Mucosa of gallbladder (tissue), 1 donor: ENCODE measurements at regions not wholly inside any gene's neighbourhood (a gene's known extent, or its start where the extent isn't known, plus 50 kb on each side); places are given as distances from the start of the nearest gene placed in this dataset.
"Not testable (repeated sequence)": the region's sequence is repeated elsewhere in the genome, so short reads cannot be mapped to it uniquely, and the experiment has no call there.

Experiments used
- DNase-seq: peaks from one replicate; pipeline ENCODE4 v3.0.0-alpha.2; 2020; ENCODE audit warnings: low spot score
- donor health status: DM: no; HTN: no; CAD: no.

DNA sequence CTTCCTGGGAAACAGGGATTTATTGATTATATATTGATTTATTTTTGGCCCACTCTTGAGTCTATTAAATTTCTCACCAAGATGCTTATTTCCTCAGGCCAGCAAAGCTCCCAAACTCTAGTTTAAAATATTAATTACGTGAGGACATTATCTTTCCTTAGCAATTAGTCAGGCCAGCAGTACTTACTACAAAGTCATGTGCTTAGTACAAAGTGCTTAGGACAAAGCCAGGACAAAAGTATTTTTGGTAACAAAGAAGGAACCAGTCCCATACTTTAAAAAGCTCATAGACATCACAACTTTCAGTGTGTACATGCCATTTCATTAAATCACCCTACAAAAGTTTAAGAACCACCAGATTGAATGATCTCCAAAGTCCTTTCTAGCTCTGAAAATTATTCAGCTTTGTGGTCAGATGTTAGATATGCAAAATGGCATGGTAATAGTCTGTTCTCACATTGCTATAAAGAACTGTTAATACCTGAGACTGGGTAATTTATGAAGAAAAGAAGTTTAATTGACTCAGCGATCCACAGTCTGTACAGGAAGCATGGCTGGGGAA is 94.7 kb upstream of the PWP1 start:
- no peak for DNase-seq

DNA sequence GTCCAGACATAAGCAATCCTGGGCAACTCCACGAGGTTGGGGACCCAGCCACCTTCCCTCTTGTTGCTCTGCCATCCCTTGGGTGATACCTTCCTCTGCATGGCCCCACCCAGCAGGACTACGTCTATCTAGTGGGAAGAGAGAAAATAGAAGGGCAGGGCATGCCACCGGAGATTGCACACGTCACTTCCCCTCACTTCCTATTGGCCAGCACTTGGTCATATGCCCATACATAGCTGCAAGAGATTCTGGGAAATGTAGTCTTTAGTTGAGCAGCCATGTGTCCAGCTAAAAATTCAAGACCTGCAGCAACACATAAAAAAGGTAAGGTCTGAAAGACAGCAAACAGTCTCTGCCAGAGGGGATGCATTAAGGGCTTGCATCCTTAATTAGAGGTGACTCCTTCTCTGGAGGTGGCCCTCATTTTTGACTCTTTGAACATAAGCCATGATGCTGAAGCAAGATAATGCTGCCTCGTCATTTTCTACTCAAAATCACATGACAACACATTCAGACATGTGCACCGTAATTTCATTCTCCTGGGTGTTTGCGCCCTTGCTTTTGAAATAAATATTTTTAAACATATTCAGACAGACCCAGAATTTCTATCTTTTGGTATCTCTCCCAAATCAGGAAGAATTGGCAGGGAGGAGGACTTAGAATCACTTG is 91.8 kb upstream of the PWP1 start:
- DNase-seq = no peak

DNA sequence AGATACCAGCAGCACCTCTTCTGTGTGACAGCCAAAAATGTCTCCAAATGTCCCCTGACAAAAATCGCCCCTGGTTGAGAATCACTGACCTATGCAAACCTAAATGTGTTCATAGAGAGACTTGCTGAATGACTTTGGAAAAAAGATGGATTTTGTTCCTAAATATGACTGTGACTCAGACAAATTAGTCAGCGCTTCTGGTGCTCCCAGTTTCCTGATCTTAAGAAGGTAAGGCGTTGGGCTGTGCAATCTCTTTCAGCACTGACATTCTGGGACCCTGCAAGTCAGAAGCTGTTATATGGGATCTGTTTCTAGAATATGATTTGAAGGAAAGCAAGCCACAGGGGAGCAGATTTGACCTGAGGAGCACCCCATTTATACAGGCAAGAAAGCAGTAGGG is 90.6 kb upstream of the PWP1 start:
- no peak for DNase-seq

DNA sequence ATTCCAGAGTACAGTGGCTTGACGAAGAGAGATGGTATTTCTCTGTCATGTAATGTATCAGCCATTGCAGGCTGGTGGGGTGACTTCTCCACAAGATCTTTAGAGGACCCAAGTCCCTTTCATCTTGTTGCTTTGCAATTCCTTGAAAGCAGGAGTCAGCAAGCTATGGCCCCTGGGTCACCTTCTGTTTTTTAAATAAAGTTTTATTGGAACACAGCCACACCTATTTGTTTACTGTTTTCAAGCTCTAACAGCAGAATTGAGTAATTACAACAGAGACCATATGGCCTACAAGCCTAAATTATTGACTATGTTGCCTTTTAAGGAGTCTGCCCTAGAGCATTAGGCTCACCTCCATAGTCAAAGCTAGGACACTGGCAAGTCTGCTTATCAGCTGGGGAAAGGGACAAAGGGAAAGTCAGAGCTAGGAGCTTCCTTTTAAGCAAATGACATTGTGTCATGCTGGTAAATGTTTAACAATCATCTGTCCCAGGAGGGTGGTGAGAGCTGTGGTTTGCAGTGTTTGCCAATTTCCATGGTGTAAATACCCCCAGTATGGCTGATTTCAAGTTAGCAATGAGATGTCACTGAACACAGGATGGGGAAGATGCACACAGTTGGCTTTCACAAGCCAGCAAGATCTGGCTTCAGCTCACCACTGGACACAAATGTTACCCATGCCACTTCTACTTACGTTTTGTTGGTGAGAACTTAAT is 87.7 kb upstream of the PWP1 start:
- no peak for DNase-seq

DNA sequence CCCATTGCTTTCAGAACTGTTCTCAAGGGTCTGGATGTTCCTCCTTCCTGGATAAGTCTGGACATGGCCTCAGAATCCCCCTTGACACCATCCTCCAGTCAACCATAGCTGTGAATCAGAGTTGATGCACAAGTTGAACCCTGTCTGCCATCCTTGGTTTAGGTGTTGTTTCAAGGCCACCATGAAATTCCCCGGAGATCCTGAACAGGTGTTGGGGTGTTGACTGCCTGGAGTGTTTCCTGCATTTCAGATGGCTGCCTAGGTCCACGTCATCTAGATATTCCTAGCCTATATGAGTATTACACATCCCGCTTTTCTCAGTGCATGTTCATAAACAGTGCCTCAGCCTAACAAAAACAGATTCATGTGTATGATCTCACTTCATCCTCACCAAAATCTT is 86.7 kb upstream of the PWP1 start:
- DNase-seq = no peak

DNA sequence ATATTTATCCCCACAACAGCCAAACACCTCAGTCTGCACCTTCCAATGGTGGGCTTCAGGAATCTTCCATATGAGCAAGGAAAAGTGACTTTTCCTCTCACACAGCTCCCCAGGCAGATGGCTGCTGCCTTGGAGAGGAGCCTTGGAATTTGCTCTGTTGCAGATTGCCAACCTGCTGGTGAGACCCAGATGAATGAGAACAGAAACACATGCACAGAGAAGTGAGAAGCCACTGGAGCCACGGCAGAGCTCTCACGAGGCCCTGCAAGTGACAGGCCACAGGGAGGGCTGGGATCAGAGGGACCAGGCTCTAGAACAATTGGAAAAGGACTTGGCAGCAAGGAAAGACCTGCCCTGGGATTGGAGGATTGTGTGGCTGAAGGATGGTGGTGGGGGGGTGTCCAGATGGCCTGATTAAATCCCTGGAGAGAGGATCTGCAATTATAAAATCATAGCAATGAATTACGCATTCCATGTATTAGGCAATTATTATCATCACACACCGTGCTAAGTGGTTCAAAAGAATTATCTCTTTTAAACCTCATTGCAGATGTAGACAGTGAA is 84.9 kb upstream of the PWP1 start:
- no peak for DNase-seq

DNA sequence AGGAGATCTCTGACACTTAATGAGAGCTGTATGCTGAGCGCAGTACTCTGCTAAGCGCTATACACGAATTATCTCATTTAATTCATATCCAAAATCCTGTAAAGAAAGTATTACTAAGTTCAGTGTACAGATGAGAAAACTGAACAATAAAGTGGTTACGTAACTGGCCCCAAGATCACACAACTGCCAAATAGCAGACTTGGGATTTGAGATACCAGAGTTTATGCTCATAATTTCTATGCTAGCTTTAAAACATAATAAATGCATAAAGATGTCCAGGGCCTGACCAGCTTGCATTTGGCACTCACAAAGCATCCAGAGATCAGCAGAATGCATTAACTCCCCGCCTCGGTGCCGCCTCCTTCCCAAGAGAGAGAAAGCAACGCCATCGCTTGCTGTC is 83.2 kb upstream of the PWP1 start:
- no peak for DNase-seq

DNA sequence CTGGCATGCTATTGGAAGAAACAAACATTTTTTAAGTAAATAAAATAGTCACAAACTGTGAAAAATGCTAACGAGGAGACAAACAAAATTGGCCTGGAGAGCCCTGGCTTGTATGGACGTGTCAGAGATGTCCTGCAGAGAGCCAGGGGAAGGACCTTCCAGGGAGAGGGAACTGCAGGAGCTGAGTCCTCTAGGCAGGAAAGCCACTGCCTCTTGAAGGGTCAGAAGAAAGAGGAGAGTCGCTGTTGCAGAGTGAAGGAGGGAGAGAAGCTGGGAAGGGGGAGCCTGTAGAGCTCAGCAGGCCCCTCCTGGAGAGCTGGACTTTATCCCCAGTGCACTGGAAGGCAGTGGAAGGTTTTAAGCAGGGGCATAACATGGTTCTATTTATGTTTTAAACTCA is 80.3 kb upstream of the PWP1 start:
- DNase-seq = no peak

DNA sequence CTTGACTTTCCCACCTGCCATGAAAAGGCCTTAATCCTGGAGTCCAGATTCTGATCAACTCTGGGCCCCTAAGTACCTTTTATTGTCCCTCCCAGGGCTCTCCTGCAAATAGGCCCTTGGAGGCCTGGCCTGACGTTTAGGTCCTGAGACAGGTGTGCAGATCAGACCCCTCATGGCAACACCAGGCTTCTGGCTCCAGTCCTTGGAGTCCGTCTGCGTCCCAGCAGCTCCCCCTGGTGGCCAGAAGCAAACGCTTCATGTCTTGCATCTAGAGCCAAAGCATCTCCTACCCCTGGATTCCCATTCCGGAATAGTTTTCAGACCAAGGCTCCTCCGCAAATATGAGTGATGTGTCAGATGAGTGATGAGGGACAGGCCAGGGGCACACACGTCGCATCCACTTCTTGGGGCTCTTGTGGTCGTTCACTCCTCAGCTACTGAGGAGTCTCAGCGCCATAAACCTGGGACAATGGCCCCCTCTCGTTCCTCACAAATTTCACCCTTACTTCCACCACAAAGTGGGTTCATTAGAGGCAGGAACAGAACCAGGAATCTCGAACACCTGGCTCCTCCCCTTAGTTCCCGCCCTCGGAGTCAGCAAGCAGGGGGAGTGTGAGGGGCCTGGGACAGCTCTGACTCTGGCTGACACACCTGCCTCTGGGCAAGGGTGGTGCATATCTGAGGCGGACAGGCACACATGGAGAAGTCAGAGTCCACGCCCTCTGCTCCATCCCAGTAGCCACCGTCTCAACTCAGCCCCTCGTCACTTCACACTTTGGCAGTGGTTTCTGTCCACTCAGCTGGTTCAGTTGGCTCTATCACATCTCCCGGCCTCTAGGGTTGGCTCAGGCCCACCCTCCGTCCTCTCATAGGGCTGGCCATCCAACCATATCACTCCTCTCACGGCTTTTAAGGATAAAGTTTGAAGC is 77.9 kb upstream of the PWP1 start:
- peak; percentile 78 for DNase-seq

DNA sequence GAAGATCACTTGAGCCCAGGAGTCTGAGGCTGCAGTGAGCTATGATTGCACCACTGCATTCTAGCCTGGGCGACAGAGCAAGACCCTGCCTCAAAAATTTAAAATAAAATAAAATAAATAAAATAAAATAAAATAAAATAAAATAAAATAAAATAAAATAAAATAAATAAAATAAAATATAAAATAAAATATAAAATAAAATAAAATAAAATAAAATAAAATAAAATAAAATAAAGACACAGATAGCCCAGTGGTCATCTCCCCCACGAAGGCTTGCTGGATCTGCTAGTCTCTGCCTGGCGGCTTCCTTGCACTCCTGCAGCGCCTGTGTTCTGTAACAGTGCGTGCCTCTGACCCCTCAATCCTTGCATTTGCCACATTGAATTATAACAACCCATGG is 76.8 kb upstream of the PWP1 start:
- DNase-seq = not testable (repeated sequence)

DNA sequence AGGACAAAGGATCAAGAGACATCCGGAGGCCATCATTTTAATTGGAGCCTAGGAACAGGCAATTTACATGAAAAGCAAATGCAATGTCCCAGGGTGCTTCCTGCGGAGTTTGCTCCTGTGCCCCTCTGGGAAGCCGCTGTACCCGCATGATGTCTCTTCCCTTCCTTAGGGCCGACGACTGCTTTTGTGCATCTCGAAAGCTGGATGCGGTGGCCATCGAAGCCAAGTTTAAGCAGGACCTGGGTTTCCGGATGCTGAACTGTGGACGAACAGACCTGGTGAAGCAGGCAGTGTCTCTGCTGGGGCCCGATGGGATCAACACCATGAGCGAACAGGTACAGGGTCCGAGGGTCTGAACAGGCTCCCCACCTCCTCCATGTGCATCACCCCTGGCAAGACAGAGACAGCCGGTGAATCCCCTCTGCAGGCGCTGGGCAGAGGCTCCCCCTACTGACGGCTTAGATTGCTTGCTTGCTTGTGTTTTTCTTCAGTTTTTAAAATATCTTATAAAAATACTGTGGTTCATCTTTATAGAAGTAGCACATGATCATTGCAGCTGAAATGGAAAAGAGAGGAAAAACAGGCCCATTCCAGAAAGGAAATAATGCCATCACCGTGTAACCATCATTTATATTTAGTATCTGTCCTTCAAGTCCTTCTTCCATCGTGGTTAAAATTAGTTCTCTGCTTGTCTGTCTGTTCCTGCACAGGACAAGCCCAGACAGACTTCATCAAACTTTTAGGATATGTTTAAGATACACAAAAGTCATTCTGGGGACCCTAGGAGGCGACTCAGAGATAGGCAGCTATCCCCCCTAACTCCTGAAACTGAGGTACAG is 75.4 kb upstream of the PWP1 start:
- no peak for DNase-seq

DNA sequence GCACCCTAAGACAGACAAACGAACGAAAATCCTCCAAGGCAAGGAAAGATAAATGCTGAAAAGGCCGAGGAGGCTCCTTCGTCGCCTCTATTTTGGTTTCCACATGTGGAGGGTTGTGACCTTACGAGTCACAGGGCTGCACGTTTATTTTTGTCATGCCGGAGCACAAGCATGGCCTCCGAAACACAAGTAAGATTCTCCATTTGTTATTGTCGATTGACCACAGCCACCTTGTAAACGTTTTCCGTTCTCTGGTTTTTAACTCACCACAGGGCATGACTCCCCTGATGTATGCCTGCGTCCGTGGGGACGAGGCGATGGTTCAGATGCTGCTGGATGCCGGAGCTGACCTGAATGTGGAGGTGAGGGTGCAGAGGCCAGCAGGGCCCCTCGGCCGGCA is 73.1 kb upstream of the PWP1 start:
- no peak for DNase-seq

DNA sequence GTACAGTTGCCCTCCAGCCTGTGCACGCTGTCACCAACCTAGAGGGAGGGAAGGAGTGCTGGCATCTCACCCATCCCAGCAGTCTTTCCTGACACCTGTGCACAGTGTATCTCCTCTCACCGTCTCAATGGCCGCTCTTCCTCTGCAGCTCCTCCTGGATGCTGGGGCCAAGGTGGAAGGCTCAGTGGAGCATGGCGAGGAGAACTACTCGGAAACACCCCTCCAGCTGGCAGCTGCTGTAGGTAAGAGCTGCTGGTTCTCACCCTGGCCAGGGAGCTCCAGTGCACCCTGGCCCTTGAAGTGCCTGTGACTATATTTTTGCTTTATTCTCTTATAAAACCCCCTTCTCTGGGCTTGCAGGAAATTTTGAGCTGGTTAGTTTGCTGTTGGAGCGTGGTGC is 68.7 kb upstream of the PWP1 start:
- DNase-seq = no peak

DNA sequence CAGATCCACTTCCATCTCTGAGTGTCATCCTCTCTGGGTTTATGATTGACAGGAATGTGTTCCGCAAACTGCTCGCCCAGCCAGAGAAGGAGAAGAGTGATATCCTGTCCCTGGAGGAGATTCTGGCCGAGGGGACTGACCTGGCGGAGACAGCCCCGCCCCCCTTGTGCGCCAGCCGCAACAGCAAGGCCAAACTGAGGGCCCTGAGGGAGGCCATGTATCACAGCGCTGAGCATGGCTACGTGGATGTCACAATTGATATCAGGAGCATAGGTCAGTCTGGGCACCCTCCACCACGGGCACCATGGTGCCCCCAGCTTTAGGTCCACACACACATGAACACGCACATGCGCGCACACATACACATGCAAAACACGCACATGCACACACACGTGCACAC is 67.5 kb upstream of the PWP1 start:
- DNase-seq = no peak

DNA sequence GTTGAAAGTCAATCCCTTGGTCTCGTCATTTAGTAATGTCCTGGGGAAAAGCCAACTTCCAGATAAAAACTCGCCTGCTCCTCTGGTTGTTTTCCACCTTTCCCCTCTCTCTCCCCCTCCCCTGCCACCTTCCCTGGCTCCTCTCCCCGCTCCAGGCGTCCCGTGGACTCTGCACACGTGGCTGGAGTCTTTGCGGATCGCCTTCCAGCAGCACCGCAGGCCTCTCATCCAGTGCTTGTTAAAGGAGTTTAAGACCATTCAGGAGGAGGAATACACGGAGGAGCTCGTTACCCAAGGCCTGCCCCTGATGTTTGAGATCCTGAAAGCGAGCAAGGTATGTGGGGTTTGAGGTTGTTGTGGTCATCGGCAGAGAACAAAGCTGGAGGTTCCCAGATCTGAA is 65.8 kb upstream of the PWP1 start:
- no peak for DNase-seq

DNA sequence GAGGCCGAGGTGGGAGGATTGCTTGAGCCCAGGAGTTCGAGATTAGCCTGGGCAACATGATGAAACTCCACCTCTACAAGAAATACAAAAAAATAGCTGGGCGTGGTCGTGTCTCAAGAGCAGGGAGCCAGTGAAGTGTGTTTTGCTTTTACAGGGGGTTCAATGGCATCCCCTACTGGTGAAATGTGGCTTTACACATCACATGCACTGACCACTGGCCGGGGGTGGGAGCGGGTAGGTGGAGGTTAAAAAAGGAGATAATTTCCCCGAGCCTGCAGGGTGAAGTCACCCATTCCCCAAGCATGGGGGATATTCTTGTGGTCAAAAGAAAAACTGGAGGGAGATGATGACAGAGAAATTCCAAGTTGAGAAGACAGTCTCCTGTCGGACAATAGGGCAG is 63.6 kb upstream of the PWP1 start:
- no peak for DNase-seq

DNA sequence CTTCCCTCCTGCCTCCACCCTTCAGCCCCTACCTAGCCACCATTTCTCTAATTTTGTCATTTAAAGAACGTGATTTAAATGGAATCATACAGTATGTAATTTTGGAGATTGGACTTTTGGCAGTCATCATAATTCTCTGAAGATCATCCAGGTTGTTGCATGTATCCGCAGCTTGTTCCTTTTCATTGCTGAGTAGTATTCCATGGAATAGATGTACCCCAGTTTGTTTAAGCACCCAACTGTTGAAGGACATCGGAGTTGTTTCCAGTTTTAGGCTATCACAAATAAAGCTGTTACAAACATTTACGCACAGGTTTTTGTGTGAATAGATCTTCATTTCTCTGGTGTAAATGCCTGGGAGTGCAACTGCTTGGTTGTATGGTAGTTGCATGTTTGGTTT is 61.1 kb upstream of the PWP1 start:
- DNase-seq = no peak

DNA sequence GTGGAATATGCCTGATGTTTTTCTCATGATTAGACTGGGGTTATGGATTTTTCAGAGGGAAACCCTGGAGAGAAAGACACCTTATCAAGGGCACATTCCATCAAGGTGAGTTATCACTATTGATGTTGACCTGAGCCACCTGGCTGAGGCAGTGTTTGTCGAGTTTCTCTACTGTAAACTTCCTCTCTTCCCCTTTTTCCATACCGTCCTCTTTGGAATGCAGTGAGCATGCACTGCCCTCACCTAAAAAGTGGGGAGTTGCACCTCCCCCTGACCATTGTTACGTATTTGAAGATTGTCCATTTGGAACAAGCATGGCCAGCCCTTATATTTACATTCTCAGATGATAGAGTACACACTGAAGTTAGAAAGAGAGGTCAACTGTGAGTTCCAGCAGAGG is 53.9 kb upstream of the PWP1 start:
- DNase-seq = no peak

DNA sequence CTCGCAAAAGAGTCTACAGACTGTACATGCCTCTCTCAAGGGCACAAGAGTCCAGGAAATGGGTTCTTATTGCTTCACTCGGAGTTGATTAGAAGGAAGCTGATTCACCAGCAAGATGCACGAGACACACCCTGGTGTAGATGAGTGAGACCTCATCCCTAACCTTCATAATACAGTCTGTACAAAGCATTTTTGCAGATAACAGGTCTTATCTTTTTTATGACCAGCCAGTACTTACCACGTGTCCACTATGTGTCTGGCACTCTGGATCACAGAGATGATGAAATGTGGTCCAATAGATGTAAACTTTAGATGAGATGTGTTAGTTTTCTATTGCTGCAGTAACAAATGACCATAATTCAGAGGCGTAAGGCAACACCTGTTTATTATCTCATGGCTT is 53.4 kb upstream of the PWP1 start:
- no peak for DNase-seq

DNA sequence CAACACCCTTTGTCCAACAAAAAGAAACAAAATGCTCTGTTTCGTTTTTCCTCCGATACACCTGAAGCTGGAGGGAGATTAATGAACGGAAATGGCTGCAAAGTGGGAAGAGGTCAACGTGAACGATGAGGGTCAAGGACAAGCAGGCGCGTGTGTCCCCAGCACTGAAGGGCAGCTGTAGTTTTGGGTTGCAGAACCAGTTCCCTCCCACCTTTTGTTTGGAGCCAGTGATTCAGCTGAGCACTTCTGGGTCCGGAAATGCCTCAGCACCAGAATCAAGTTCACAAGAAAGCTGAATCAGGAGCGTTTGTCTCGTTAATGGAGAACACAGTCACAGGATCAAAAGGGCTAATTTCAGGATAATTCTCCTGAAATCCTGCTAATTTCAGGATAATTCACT is 51.1 kb upstream of the PWP1 start:
- DNase-seq = no peak

DNA sequence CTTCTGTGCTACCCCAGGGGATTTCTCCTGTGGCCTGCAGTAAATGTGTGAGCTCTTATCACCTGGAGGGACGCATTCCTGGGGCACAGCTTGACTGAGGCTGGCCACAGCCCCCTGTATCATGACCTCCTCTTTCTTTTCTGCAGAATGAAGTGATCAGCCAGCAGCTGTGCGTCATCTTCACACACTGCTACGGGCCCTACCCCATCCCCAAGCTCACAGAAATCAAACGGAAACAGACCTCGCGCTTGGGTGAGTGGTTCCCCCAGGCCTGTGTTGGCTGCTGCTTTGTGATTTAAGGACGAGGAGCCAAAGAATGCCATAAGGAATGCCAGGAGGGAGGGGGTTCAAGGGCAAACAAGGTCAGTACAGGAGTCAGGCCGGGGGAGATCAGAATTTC is 50.5 kb upstream of the PWP1 start:
- DNase-seq = no peak
